NCI-H82 treated with DMSO at 0.1 percent for 48 hours (cell line): ENCODE measurements at regions not wholly inside any gene's neighbourhood (a gene's known extent, or its start where the extent isn't known, plus 50 kb on each side); places are given as distances from the start of the nearest gene placed in this dataset.
"Not testable (repeated sequence)": the region's sequence is repeated elsewhere in the genome, so short reads cannot be mapped to it uniquely, and the experiment has no call there.

Source experiments
- DNase-seq: peaks from one replicate; lab custom pipeline; 2025; ENCODE audit not compliant: unreplicated experiment; lab: John Stamatoyannopoulos, UW

DNA sequence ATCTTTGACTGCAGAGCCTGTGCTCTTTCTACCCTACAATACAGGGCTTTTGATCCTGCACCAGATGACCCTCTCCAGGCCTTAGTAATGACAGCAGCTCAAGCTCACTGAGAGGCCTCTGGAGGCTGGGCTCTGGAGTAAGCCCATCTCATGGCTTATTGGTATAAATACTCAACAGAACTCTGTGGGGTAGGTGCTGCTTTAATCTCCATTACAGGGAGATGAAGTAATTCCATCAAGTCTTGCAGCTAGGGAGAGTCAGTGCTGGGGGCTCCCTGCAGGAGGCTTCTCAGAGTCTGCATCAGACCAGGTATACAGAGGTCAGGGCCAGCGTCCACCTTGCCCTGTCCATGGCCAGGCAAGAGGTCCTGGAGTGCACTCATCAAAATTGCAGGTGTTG lies 89.2 kb upstream of the SLC6A11 start:
- no peak for DNase-seq

DNA sequence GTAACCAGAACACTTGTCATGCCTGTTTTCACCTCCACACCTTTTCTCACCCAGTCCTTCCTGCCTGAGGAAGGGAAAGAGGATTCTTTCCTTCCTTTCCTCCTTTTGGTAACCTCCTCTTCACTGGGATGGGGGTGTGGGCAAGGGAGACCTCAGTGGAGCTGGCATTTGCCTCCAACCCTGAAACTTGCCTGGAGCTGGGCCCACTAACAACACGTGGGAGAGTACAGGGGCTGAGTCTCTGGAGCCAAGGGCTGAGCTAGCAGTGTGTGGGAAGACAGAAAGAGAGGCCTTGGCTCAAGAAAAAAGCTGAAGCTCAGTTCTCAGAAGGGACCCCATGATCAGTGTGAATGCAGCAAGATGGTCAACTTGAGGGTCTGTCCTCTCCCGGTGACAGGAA lies 86.6 kb upstream of the SLC6A11 start:
- no peak for DNase-seq

DNA sequence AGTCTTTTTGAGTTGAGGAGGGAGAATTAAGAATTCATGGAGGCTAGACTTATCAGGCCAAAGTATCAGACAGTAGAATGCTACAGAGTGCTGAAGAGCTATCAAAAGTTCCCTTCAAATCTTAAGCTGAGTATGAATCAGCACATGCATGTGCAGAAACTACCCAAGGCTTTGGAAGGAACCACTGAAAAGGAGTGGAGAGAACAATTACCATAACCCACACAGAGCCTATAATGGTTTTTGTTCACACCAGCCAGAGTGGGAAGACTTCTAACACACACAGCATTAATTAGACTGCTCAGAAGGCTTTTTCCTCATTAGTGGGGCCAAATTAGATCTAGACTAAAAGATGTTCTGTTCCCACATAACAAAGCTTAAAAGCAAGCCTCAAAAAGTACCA lies 83.7 kb upstream of the SLC6A11 start:
- DNase-seq = no peak

DNA sequence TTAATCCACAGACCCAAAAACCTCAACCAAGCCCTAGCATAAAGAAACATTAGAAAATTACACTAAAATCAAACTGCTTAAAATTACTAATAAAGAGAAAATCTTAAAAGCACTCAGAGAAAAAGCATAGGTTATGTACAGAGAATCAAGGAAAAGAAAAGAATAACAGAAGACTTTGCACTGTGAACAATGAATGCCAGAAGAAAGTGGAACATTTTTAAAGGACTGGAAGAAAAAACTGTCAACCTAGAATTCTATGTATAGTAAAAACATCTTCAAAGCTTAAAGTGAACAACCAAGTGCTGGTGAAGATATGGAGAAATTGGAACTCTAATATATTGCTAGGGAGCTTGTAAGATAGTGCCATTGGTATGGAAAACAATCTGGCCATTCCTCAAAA lies 82.7 kb upstream of the SLC6A11 start:
- no peak for DNase-seq

DNA sequence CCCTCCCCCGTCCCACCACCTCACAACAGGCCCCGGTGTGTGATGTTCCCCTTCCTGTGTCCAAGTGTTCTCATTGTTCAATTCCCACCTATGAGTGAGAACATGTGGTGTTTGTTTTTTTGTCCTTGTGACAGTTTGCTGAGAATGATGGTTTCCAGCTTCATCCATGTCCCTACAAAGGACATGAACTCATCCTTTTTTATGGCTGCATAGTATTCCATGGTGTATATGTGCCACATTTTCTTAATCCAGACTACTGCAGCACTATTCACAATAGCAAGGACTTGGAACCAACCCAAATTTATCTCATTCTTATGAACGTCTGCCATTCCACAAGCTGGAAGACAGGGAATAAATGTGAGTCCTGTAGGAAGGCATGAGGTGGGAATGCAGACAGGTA lies 79.6 kb upstream of the SLC6A11 start:
- DNase-seq = not testable (repeated sequence)

DNA sequence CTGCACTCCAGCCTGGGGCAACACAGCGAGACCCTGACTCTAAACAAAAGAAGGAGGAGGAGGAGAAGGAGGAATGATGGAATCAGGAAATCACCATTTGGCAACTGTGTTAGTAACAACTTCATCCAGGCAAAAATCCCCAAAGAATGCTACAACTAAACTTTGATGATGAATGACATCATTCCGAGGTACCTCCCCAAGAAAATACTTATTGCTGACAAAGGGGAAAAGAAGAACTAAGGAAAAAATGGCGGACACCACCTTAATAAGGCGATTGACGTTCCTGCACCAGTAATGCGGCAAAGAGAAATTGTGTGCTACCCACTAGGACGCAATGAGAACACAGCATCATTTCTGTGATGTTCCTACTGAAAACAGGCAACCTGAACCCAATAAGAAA lies 78.2 kb upstream of the SLC6A11 start:
- no peak for DNase-seq

DNA sequence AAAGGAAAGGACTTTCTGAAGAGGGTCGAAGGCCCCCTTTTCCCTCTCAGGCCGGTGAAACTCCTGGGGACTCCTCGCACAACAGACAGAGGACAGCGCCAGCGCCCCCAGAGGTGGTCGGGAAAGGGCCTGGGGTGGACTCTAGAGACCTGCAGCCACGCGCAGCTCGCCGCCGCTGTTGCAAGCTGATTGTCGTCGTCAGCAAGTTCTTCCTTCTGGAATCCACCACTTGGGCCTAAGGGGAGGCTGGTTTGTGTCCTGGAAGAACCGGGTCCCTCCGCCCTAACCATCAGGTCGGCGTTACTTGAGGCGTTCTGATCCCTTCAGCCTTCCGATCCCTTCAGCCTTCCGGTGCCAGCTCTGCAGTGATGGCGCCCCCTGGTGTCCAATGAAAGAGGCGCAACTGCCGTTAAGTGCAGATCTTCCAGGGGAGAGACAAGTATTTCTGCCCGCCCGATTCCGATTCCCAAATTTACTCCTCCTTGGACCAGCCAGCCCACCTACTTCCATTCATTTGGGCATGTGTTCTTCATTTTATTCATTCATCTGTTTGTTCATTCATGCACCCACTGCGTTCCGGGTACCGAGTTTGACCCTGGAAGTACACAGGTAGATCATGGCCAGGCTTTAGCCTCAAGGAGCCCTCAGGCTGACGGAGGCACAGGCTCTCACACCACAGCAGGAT lies 77.2 kb upstream of the SLC6A11 start:
- peak; percentile 43 for DNase-seq

DNA sequence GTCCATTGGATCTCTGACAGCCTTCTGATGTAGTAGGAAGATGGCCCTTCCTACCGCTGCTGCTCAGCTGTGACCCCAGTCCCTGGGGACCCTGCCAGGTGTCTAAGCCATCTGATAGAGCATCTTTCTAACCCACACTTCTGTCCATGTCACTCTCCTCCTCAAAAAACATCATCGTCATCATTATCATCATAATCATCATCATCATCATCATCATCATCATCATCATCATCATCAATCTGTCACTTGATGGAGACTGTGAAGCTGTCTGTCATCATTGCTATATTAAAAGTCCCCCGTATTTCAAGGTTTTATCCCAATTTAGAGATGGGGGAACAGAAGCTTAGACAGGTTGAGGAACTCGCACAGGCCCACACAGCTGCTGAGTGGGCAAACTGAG lies 75.1 kb upstream of the SLC6A11 start:
- no peak for DNase-seq

DNA sequence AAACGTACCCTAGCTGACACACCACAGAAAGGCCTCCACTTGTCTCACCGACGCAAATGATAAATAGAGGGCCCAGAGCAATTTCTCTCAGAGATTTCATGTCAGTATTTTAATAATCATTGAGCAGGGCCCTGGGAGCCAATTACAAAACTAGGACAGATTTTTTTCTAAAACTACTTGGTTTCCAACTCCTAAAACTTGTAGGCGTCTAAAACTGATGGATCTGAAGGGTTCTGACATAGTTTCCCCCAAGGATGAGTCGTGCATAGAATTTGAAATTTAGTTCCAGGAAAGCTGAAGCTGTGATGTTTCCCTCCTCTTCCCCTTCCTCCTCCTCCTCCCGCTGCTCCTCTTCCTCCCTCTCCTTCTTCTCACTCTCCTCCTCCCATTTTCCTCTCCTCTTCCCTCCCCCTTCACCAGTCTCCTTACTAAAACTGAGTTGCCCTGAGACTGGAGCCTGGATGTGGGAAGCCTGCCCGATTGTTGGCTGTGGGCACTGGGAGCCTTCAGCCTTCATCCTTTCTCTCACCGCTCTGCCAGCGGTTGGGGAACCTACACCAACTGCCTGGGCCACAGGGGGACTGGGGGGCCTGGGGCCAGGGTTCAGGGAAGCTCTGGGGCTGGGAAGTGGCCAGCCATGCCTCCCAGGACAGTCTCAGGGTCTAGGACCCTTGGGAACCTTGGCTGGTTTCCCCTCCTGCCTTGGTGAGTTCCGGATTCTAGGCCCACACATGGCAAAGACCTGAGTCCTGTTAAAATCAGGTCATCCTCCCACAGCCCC lies 73.9 kb upstream of the SLC6A11 start:
- DNase-seq = no peak

DNA sequence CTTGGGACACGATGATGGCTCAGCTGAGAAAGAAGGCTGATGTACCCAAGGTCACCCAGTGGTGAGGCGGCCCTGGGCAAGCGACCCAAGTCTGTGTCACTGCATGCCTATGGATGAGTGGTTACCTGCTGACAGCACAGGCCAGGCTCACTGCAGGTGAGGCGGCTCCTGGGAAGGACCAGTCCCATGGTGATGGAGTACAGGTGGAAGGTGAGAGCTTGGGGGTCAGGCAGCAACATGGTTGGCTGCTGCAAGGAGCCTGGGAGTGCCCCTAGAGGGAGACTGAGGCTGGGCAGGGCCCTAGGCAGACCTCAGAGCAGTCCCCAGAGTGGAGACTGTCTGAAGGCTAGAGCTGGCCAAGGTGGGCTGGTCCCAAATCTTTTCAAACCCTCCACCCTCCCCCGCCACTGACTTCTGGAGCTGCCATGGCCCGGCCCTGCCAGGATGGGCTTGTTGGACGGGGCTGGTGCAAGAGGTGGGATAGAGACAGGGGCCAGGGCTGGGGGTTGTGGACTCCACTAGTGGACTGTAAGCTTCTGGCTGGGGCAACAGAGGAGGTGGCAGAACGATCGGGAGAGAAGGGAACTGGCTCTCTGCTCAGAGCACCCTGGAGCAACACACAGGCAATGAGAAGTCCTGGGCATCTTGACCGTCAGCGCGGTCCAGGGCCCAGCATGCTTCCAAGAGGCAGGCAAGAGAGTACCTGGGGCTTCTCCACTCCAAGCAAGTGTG lies 72.5 kb upstream of the SLC6A11 start:
- DNase-seq = no peak

DNA sequence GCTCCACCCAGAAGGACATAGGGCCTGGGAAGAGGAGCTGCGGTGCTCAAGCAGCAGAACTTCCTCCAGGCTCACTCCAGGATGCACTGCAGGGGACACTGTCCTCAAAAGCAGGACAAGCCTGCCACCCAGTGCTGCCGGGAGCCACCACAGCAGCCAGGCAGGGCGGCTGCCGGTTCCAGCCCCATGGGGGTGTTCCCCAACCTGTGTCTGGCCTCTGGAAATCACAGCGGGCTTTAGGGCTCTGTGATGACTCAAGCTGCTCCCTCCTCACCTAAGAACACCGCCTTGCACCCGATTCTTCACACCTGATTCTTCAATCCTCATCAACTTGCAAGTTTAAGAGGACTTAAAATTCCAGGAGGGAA lies 71.9 kb upstream of the SLC6A11 start:
- no peak for DNase-seq

DNA sequence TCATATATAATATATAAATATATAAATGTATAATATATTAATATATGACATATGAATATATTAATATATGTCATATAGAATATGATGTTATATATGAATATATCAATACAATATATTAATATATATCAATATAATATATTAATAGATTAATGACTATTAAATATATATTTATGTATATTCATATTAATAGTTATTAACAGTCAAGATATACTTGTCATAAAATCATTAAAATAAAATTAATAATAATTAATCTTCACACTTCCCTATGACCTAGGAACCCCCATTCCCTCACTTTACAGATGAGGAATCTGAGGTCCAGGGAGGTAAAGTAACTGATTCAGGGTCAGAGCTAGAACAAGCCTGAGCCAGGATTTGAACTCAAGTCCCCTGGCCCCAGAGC lies 70.6 kb upstream of the SLC6A11 start:
- DNase-seq = no peak

DNA sequence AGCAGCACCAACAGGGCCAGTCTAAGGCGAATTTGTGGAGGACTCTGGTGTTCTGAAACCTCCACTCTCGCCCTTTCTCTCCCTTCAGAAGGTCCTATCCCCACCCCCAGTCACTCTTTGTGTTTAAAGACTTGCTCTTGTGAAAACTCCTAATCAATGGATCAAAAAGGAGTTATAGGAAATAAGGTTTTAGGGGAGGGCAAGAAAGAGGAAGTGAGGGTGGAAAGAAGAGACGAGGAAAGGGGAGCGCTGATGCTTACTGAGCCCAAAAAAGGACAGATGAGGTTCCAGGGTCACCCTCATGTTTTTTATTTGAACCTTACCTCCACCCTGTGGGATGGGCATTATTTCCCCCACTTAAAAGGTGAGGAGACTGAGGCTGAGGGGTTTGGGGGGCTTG lies 70.0 kb upstream of the SLC6A11 start:
- DNase-seq = no peak

DNA sequence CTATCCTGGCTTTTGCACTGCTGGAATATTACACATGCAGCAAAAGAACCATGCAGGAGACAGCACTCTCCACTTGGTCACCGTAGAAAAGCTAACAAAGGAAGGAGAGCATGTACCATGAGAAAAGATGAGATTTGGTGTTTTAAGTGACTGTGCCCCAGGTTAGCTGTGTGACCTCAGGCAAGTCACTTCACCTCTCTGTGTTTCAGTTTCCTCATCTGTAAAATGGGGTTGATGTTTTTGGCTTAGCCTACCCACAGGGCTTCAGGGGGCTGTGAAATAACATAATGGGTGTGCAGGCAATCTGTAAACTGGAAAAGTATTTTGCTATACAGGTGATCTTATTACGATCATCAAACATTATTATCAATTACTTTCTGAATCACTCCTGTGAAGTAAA lies 69.3 kb upstream of the SLC6A11 start:
- DNase-seq = no peak

DNA sequence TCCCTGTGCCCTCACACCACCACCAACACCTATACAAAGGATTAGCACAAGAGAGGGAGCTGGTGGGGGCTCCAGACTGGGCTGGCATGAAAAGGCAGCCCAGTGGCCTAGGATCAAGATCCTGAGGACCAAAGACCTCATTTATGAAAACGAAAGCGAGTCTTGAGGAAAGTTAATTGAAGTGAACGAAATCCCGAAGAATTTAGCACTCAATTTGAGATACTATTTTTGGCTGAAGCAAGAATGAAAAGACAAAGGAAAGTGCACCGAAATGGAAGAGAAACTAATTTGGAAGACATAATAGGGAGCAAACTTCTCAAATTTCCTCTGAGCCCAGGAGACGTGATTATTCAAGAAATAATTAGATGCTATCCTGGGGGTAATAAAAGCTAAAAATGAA lies 68.7 kb upstream of the SLC6A11 start:
- DNase-seq = no peak

DNA sequence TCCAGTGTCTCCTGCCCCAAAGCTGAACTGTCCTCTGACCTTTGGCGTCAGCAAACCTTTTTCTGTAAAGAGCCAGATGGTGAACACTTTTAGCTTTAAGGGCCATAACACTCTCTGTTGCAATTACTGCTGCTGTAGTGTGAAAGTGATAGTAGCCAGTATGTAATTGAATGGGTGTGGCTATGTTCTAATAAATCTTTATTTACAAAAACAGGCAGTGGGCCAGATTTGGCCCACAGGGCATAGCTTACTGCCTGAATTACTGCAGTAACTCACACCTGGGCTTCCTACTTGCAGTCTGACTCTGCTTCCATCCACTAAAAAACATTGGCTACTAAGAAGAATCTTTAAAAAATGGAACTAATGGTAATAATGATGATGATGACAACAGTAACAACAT lies 68.0 kb upstream of the SLC6A11 start:
- no peak for DNase-seq

DNA sequence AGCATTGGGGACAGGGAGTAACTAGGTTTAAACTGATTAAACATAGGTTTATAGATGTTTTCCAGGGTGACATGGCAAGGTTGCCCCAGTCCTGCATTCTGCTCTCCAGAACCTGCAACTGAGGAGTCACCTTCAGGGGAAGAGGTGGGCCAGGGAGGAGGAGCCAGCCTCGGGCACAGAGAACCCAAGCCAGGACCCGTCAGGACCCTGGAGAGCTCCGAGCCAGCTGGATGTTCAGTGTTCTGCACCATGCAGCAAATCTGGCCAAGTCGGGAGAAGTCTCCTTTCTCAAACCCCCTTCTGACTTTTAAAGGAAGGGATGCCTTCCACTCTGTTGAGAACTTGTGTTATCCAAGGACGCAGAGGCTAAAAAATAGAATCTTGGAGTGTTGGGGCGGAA lies 62.1 kb upstream of the SLC6A11 start:
- DNase-seq = no peak

DNA sequence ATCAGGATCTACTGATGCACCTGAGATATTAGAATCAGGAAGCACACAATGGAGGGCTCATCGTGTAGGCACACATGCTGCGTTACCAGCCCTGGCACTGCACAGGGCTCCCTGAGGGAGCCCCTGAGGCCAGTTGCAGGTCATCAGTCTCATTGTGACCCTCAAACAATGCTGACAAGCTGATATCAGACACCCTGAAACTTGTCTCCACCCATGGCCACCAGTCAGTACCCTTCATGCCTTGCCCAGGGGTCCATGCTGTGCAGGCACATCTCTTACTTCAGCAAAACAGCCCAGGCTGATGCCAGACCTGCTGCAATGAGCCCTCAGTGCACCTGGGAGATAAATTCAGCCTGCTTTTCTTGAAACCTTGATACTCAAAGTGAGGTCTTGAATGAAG lies 59.5 kb upstream of the SLC6A11 start:
- DNase-seq = no peak

DNA sequence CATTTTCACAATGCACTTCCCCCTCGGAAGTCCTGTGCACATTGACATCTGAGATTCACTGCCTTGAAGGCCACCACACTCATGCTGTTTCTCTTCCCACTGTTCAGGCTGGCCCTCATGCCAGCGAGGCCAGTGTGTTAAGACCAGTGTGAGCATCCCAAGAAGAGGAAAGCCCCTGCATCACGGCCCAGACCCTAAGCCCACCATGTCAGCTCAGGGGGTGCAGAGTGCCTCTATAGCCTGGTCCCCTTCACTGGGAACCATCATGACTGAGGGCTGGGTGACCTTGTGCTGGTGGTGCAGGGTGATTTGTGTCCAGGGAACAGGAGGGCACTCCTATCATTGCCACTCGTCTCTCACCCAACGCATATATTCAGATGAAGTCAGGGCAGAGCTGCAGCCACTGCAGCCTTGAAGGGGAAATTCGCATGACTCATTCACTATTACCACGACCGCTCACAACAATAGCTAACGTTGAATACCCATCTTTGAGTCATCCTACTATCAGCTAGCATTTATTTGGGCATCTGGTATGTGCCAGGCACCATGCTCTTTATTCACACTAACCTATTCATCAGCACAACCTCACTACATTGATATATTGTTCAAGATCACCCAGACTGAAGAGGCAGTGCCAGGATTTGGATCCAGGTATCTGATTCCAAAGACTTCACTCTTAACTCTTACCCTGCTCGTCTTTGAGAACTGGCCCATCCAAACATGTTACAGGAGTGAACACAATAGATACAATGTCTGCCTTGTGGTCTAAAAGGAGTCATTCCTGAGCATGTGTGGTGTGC lies 58.8 kb upstream of the SLC6A11 start:
- no peak for DNase-seq

DNA sequence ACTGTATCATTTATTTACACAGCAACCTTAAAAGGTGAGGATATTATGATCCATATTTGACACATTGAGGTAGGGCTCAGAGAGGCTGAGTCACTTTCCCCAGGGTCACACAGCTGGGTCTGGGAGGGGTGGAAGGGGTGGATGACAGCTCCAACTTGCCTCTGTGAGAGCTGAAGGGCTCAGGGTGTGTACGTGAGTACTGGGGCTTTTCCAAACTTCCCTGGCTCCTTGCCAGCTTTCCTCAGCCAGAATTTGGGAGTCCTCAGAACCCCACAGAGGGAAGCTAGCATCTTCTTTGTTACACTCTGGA lies 58.3 kb upstream of the SLC6A11 start:
- DNase-seq = no peak

DNA sequence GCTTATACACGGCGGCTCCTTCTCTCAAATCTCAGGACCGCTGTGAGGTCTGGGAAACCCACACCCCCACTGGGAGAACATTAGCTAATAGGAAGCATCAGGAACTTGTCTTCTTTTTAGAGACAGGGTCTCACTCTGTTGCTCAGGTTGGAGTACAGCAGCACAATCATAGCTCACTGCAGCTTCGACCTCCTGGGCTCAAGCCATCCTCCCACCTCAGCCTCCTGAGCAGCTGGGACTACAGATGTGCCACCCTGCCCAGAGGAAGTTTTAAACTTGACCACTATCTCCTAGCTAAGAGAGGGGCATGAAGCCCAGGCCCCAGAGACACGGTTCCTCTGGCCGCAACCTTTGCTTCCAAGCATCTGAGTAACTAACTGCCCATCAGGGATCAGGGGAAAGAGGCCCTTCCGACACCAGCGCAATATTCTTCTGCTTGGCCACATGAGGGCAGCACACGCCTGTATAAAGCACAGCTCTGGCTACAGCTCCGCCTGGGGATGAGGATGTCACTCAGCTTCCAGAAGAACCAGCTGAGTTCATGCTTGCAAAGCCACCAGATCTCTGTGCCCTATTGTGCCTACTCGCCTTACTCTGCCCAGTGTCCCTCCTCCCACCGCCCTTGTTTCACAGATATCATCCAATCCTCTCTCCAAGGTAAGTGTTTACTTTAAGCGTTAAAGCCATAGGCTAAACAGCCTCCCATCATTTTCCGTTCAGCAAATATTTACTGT lies 57.6 kb upstream of the SLC6A11 start:
- peak; percentile 5 for DNase-seq
